IPS DF 6.9 (cell line): ENCODE measurements at regions not wholly inside any gene's neighbourhood (a gene's known extent, or its start where the extent isn't known, plus 50 kb on each side); places are given as distances from the start of the nearest gene placed in this dataset.

Source experiments
- DNase-seq: peaks from one replicate; pipeline ENCODE4 v3.0.0-alpha.2; 2013; ENCODE audit warnings: low read depth, low spot score
- H3K27ac ChIP-seq: one replicate; pipeline ENCODE4 v1.5.1; 2013; ENCODE audit warnings: low read length, control low read depth
- H3K27me3 ChIP-seq: 2 replicates; pipeline ENCODE4 v1.6.1; 2013; ENCODE audit warnings: mild to moderate bottlenecking, low read length; ENCODE audit not compliant: control insufficient read depth, insufficient read depth
- H3K36me3 ChIP-seq: 2 replicates; pipeline ENCODE4 v1.6.1; 2013; ENCODE audit warnings: low read length; ENCODE audit not compliant: control insufficient read depth, insufficient read depth
- H3K4me1 ChIP-seq: 2 replicates; pipeline ENCODE4 v1.6.1; 2013; ENCODE audit warnings: low read length; ENCODE audit not compliant: control insufficient read depth, insufficient read depth
- H3K4me3 ChIP-seq: 2 replicates; pipeline ENCODE4 v1.5.1; 2013; ENCODE audit warnings: mild to moderate bottlenecking, low read length
- H3K9me3 ChIP-seq: 2 replicates; pipeline ENCODE4 v1.6.1; 2013; ENCODE audit warnings: low read length, inconsistent platforms; ENCODE audit not compliant: control insufficient read depth, insufficient read depth
- WGBS: extraction: QIAGEN DNeasy Blood & Tissue Kit; methylation state at CpG from one replicate; pipeline ENCODE4 v1.1.7; 2013; ENCODE audit warnings: mixed read lengths, missing lambda C conversion rate; ENCODE audit not compliant: insufficient read length, insufficient coverage; 5-methylcytosine and 5-hydroxymethylcytosine counted together

GRCh38 chr2:61705625-61706024 is 148.2 kb downstream of the FAM161A start:
- H3K27ac ChIP-seq: no peak overlapping the region
- H3K4me1 ChIP-seq: no peaks in the 10 kb centered on the region
- no peaks in the 10 kb centered on the region for H3K36me3 ChIP-seq
- H3K27me3 ChIP-seq: no peaks in the 10 kb centered on the region
- no peak for DNase-seq
- no CpG with 5 or more reads among the region's 5 CpGs for WGBS
- H3K4me3 ChIP-seq: no peak overlapping the region
- 0 out of 2 replicates have a peak, but pooled peaks cover 1% of the 10 kb centered on the region for H3K9me3 ChIP-seq

DNA sequence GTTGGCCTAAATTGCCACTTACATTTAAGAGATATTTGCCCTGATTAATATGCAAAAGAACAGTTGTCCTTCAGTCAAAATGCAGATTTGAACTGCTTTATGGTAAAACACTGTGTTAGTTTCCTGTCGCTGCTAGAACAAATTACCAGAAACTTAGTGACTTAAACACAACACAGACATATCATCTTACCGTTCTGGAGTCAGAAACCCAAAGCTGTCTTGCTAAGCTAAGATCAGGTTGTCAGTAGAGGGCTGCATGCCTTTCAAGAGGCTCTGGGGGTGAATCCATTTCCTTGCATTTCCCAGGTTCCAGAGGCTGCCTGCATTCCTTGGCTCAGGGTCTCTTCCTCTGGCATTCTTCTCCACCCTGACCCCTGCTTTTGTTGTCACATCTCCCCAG is 149.5 kb downstream of the FAM161A start:
- DNase-seq: no peak
- H3K27ac ChIP-seq: no peak overlapping the region
- no peak overlapping the region for H3K4me3 ChIP-seq
- H3K9me3 ChIP-seq: 0 out of 2 replicates have a peak, but pooled peaks cover 1% of the 10 kb centered on the region
- no peaks in the 10 kb centered on the region for H3K4me1 ChIP-seq
- no peaks in the 10 kb centered on the region for H3K36me3 ChIP-seq
- no CpG with 5 or more reads among the region's 2 CpGs for WGBS
- no peaks in the 10 kb centered on the region for H3K27me3 ChIP-seq

DNA sequence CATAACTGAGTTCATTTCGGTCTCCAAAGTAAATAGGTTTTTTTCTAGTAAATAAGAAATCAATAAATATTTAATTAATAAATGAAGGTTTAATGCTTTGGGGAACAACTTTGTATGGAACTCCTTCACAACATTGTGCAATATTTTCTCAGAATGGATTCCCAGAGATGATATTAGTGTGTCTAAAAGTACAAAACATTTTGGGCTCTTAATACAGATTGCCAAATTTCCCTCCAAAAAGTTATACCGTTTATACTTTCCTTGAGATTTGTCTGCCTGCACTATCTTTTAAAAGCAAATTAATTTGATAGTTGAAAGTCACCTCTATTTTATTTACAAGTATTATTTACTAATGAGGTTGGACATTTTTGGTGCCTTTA is 151.8 kb downstream of the FAM161A start:
- DNase-seq: no peak
- no peak overlapping the region for H3K4me3 ChIP-seq
- 0 out of 2 replicates have a peak, but pooled peaks cover 1% of the 10 kb centered on the region for H3K9me3 ChIP-seq
- WGBS: no CpG with 5 or more reads among the region's 2 CpGs
- no peaks in the 10 kb centered on the region for H3K27me3 ChIP-seq
- H3K4me1 ChIP-seq: no peaks in the 10 kb centered on the region
- no peak overlapping the region for H3K27ac ChIP-seq
- no peaks in the 10 kb centered on the region for H3K36me3 ChIP-seq

- DNase-seq: no peak
- H3K27me3 ChIP-seq: no peaks in the 10 kb centered on the region
- H3K27ac ChIP-seq: no peak overlapping the region
- H3K36me3 ChIP-seq: no peaks in the 10 kb centered on the region
- no CpG with 5 or more reads among the region's 4 CpGs for WGBS
- no peaks in the 10 kb centered on the region for H3K4me1 ChIP-seq
- 0 out of 2 replicates have a peak, but pooled peaks cover 1% of the 10 kb centered on the region for H3K9me3 ChIP-seq
- H3K4me3 ChIP-seq: no peak overlapping the region
Observed at GRCh38 chr2:61700464-61700863, 153.4 kb downstream of the FAM161A start.

- Histone ChIP-seq H3K27me3 (no peaks in the 10 kb centered on the region), H3K4me1 (no peaks in the 10 kb centered on the region), H3K27ac (no peak overlapping the region), H3K9me3 (no peaks in the 10 kb centered on the region), H3K4me3 (peak overlapping the region; percentile 80), H3K36me3 (no peaks in the 10 kb centered on the region)
- peak; percentile 66 for DNase-seq
- no CpG with 5 or more reads among the region's 47 CpGs for WGBS
Observed at GRCh38 chr2:61694312-61695274, 156.4 kb upstream of the XPO1 start.

DNA sequence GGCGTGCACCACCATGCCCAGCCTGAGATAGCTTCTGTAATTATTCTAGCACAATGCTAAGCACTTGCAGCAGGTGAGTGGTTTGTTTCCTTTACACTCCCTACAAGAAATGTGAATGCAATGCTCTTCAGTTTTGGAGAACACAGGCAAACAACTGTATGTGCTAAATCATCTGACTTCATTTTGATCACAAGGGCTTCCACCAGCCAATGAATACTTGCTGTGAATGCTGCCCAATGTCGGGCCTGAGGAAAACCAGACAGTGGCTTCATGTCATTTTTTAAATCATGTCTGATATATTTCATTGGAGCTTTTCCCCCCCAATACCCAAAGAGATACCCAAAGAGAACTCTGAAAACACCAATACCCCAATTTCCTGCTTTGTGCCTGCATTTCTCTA is 155.6 kb upstream of the XPO1 start:
- WGBS: no CpG with 5 or more reads among the region's 2 CpGs
- Histone ChIP-seq H3K4me3 (no peak overlapping the region), H3K9me3 (no peaks in the 10 kb centered on the region), H3K27ac (no peak overlapping the region), H3K27me3 (no peaks in the 10 kb centered on the region), H3K4me1 (no peaks in the 10 kb centered on the region), H3K36me3 (no peaks in the 10 kb centered on the region)
- no peak for DNase-seq

DNA sequence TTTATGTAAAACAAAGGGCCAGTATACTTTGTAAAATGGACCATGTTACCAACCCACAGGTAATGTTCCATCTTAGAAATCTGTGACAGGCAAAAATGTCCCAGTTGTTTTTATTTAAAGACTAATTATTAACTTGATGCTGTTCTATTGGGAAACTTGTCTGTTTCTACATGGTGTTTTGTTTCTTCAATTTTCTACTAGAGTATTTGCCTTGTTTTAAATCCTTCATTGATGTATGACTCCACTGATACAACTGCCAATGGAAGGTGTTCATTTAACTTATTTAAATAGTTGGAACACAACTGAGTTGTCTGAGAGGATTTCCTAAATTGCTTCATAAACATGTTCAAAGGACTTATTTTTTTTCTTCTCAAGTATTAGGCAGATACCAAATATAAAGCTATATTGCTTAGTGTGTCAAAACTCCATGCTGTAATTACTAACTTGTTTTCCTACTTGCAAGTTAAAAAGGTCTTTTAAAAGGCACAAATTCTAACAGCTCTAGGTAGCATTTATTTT is 152.0 kb upstream of the XPO1 start:
- Histone ChIP-seq H3K27ac (no peak overlapping the region), H3K27me3 (no peaks in the 10 kb centered on the region), H3K9me3 (no peaks in the 10 kb centered on the region), H3K4me3 (no peak overlapping the region), H3K36me3 (no peaks in the 10 kb centered on the region), H3K4me1 (no peaks in the 10 kb centered on the region)
- no peak for DNase-seq

GRCh38 chr2:61689568-61689967 is 151.4 kb upstream of the XPO1 start:
- H3K27me3 ChIP-seq: no peaks in the 10 kb centered on the region
- no peak for DNase-seq
- no peaks in the 10 kb centered on the region for H3K4me1 ChIP-seq
- H3K9me3 ChIP-seq: no peaks in the 10 kb centered on the region
- no peak overlapping the region for H3K4me3 ChIP-seq
- no peaks in the 10 kb centered on the region for H3K36me3 ChIP-seq
- no peak overlapping the region for H3K27ac ChIP-seq
- no CpG with 5 or more reads among the region's 5 CpGs for WGBS

DNA sequence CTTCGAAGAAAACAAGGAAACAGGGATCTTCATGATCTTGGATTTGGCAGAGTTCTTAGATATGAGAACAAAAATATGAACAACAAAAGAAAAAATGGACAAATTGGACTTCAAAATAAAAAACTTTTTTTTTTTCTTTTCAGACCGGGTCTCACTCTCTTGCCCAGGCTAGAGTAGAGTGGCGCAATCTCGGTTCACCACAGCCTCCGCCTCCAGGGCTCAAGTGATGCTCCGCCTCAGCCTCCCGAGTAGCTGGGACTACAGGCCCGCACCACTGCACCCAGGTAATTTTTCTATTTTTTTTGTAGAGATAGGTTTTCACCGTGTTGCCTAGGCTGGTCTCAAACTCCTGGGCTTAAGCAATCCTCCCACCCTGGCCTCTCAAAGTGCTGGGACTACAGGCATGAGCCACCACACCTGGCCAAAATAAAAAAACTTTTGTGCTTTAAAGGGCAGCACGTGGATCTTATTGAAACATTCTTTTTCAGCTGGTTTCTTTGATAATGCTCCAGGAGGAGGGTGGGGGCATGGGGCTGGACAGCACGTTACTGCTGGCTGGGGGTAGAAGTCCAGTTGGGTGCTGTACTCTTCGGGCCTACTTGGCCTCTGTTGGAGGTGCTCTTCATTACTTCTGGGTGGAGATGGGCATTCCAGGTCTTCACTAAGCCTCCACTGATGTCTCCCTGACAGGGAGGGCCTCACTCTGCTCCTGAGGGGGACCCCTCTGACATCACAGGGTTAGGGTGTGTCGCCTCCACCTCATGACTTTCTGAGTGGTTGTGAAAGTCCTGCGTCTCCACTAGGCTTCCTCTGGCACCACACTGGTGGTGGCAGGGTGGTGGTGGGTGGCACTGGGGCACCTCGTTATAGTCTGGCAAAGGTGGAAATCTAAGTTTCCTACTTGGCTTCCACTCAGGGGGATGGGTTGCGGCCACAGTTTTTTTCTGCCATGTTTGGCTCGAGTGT is 150.5 kb upstream of the XPO1 start:
- WGBS: no CpG with 5 or more reads among the region's 17 CpGs
- Histone ChIP-seq H3K4me1 (no peaks in the 10 kb centered on the region), H3K36me3 (no peaks in the 10 kb centered on the region), H3K9me3 (no peaks in the 10 kb centered on the region), H3K4me3 (no peak overlapping the region), H3K27me3 (no peaks in the 10 kb centered on the region), H3K27ac (no peak overlapping the region)
- DNase-seq: no peak

DNA sequence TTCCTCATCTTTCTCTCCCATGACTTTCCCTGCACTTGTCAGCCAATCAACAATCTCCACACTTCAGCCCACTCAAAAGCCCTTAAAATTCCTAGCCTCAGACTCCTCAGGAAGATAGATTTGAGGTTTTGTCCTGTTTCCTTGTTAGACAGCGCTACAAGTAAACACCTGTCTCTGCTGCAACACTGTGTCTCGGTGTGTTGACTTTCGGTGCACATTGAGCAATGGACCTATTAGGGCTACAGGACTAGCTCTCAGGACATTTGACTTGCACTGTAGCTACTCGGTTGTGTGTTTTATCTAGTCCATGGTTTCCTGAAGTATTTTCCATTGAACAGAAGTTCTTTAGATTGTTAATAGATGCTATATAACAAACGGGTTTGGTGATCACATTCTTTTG is 140.9 kb upstream of the XPO1 start:
- no peak for DNase-seq
- no CpG with 5 or more reads among the region's 5 CpGs for whole genome bisulfite sequencing
- H3K9me3 ChIP-seq: no peaks in the 10 kb centered on the region
- no peak overlapping the region for H3K4me3 ChIP-seq
- H3K27me3 ChIP-seq: no peaks in the 10 kb centered on the region
- no peaks in the 10 kb centered on the region for H3K4me1 ChIP-seq
- no peaks in the 10 kb centered on the region for H3K36me3 ChIP-seq
- no peak overlapping the region for H3K27ac ChIP-seq
